GM19351 (cell line): ENCODE measurements at regions not wholly inside any gene's neighbourhood (a gene's known extent, or its start where the extent isn't known, plus 50 kb on each side); places are given as distances from the start of the nearest gene placed in this dataset.

Experiments used
- ATAC-seq: cut with Tn5 transposase; IDR thresholded peaks from one replicate; pipeline ENCODE4 v1.9.1; 2021; ENCODE audit warnings: mild to moderate bottlenecking, moderate library complexity; ENCODE audit not compliant: unreplicated experiment

GRCh38 chr20:19807946-19808330, 49.9 kb downstream of the RIN2 start:
- no peak for ATAC-seq

DNA sequence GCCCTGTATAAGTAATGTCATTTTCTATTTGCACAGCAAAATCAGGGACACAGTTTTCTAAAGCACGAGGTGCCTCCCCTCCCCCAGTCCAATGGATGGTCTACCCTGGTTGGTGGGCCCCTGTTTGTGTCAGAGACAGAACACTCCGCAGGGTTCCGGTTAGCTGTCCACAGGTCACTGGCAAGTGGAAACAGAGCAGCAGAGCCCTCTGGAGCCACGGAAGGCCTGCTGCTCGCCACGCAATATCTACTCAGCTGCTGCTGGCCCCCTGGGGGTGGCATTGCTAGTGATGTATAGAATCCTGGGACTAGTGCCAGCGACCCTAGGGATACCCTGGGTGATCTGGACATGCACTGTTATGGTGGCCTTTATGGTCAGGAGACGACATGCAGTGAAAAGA, 50.4 kb downstream of the RIN2 start:
- ATAC-seq = no peak

GRCh38 chr20:19809505-19809904, 51.4 kb downstream of the RIN2 start:
- no peak for ATAC-seq

GRCh38 chr20:19811231-19811630, 53.2 kb downstream of the RIN2 start:
- ATAC-seq = no peak

DNA sequence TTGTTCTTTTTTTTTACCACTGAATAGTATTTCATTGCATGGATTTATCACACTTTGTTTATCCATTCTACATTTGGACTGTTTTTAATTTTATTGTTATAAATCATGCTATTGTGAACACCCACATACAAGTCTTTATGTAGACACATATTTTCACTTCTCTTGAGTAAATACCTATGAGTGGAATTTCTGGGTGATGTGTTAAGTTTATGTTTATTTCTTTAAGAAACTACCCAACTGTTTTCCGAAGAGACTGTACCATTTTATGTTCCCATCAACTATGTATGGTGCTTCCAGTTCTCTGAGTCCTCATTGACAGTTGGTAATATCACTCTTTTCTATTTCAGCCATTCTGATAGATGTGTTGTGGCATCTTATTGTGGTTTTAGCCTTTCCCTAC, 54.0 kb downstream of the RIN2 start:
- ATAC-seq = no peak

GRCh38 chr20:19812696-19813095, 54.6 kb downstream of the RIN2 start:
- ATAC-seq = no peak

GRCh38 chr20:19813846-19814640, 56.0 kb downstream of the RIN2 start:
- ATAC-seq = no peak

GRCh38 chr20:19815553-19815991, 57.5 kb downstream of the RIN2 start:
- ATAC-seq = no peak

GRCh38 chr20:19816386-19816785, 58.3 kb downstream of the RIN2 start:
- no peak for ATAC-seq

GRCh38 chr20:19817017-19817416, 59.0 kb downstream of the RIN2 start:
- no peak for ATAC-seq

- ATAC-seq = no peak
These were observed 61.1 kb downstream of the RIN2 start for GRCh38 chr20:19819149-19819548.

GRCh38 chr20:19820555-19821211, 62.6 kb downstream of the RIN2 start:
- no peak for ATAC-seq

DNA sequence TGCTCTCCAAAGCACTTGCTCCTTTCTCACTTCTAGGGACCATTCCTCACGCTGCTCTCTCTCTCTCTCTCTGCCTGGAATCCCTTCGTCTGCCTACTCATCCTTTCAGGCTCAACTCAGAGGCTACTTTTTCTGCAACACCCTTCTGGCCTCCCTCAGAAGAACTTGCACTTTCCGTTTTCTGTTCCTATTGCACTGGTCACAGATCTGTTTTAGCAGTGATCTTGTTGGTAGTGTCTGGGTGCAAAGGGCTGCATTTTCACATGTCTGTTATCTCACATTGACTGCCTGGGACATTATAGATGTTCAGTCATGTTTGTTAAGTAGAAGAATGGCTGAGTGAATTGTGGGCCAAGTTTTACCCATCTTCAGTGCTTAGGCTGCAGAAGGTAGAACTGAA, 63.5 kb downstream of the RIN2 start:
- peak; percentile 56 for ATAC-seq

DNA sequence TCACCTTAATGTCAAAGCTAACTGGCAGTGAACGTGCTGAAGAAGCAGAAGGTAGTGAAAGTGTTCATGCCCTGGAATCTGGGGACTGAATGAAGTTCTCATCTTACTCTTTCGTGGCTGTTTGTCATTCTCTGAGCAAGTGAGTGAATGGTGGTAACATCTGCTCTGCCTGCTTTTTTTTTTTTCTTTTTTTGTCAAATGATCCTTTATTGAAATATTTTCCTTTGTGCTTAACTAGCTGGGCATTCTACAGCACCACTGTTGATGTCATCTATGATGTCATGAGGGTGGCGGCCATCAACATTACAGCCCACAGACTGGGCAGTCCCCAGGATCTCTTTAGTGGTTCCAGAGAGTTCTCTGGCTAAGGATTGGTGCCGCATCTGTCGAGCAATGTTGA, 65.2 kb downstream of the RIN2 start:
- no peak for ATAC-seq

GRCh38 chr20:19823971-19824370, 65.9 kb downstream of the RIN2 start:
- no peak for ATAC-seq

GRCh38 chr20:19824861-19825260, 66.8 kb downstream of the RIN2 start:
- no peak for ATAC-seq

- no peak for ATAC-seq
These were observed 68.3 kb downstream of the RIN2 start for GRCh38 chr20:19826179-19826914.

DNA sequence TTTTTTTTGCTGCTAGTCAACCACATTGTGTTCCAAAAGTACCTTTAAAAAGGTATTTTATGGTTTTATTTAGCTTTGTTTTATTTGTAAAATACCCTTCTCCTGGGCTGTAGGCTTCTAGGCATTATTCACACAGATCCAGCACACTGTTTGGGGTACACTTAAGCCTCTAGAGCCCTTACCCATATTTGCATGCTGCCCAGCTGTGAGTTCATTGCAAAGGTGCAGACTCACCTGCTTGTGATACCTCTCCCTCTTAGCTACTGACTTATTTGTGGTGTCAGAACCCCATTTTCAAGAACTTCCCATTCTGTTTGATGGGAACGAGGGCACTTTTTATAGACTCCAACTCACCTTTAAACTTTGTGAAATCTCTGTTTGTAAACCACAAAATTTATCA, 69.8 kb downstream of the RIN2 start:
- peak; percentile 31 for ATAC-seq

GRCh38 chr20:19828232-19828631, 70.2 kb downstream of the RIN2 start:
- ATAC-seq = peak; percentile 96

GRCh38 chr20:19830211-19830785, 72.2 kb downstream of the RIN2 start:
- no peak for ATAC-seq

DNA sequence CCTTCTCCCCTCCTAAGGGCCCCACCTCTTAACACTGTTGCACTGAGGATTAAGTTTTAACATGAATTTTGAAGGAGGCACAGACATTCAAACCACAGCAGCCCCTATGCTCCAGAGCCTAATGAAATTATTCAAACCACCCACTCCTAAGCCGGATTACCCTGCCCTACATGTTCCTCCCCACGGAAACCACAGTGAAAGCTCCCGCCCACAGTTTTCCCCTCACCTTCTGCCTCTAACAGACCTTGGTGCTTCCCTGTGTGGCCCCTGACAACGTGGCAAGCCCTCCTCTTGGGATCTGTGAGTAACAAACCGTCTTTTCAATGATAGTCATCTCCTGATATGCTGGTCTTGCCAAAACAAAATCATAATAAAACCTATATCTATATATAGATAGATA, 74.8 kb downstream of the RIN2 start:
- ATAC-seq = no peak
